ENCODE measurements at regions not wholly inside any gene's neighbourhood (a gene's known extent, or its start where the extent isn't known, plus 50 kb on each side); places are given as distances from the start of the nearest gene placed in this dataset.

DNA sequence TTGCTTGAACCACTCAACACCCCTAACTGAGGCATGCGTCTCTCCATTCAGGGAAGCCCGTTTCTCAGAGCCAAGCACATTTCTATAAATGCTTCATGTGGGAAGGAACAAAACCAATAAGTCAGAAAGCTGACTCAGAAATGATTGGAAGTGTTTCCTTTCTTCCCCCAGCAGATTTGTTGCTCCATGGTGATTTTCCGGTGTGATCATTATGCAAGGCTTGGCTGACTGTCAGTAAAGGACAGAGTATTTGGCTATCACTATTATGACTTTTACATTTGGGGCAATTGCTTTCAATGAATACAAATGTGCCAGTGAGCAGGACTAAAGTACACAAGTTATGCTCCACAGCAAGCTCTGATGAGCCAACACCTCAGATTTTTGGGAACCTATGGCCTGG is 53.3 kb upstream of the ZC3H11B start:
- no peaks in the 10 kb centered on the region for H3K79me2 ChIP-seq (ENCODE audit: insufficient read depth, low read length)
- no peaks in the 10 kb centered on the region for H3K36me3 ChIP-seq (ENCODE audit: insufficient read depth, low read length)
- H2AFZ ChIP-seq (ENCODE audit: low read length), result no peak overlapping the region
- no peak overlapping the region for H3K4me2 ChIP-seq (ENCODE audit: low read length)
- no peak overlapping the region for H3K4me3 ChIP-seq (ENCODE audit: low read depth, low read length, poor library complexity, severe bottlenecking)
- H3K27me3 ChIP-seq (ENCODE audit: insufficient read depth, low read length), result no peaks in the 10 kb centered on the region
- TF ChIP-seq, protein P1, sequence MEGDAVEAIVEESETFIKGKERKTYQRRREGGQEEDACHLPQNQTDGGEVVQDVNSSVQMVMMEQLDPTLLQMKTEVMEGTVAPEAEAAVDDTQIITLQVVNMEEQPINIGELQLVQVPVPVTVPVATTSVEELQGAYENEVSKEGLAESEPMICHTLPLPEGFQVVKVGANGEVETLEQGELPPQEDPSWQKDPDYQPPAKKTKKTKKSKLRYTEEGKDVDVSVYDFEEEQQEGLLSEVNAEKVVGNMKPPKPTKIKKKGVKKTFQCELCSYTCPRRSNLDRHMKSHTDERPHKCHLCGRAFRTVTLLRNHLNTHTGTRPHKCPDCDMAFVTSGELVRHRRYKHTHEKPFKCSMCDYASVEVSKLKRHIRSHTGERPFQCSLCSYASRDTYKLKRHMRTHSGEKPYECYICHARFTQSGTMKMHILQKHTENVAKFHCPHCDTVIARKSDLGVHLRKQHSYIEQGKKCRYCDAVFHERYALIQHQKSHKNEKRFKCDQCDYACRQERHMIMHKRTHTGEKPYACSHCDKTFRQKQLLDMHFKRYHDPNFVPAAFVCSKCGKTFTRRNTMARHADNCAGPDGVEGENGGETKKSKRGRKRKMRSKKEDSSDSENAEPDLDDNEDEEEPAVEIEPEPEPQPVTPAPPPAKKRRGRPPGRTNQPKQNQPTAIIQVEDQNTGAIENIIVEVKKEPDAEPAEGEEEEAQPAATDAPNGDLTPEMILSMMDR (IDR thresholded peaks at IDR 0.05; ENCODE audit: low read length), result no peak
- no peak for TF ChIP-seq EZH2 (IDR thresholded peaks at IDR 0.05; ENCODE audit: borderline replicate concordance, low read length)
- H3K27ac ChIP-seq (ENCODE audit: low read depth, low read length, poor library complexity, severe bottlenecking), result no peak overlapping the region
- H3K9me2 ChIP-seq (ENCODE audit: low read depth, low read length), result no peaks in the 10 kb centered on the region
- no peaks in the 10 kb centered on the region for H3K9me3 ChIP-seq (ENCODE audit: low read length)
- H4K20me1 ChIP-seq (ENCODE audit: insufficient read depth, low read length), result no peaks in the 10 kb centered on the region
- no peak overlapping the region for H3K9ac ChIP-seq (ENCODE audit: low read length)
- no peaks in the 10 kb centered on the region for H3K4me1 ChIP-seq (ENCODE audit: insufficient read depth, low read length, severe bottlenecking)
- H3F3A ChIP-seq (ENCODE audit: insufficient read depth, low read length), result no peaks in the 10 kb centered on the region

DNA sequence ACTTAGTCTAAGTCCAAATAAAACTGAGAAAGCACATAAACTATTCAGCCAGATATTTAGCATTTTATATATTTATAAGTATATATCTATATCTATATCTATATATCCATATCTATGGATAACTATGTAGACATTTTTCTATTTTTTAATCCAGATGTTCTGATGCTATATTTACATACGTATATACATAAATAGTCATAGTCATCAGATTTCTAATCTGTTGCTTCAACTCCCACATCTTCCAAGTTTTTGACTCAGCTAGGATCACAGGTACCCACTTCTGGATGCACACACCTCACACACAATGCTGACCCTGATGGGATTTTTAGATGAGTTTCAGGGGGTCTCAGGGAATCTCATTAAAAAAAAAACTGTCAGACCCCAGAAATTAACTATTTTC is 52.2 kb upstream of the ZC3H11B start:
- no peak for TF ChIP-seq EZH2 (IDR thresholded peaks at IDR 0.05; ENCODE audit: borderline replicate concordance, low read length)
- TF ChIP-seq, protein P1 (IDR thresholded peaks at IDR 0.05; ENCODE audit: low read length), result no peak

DNA sequence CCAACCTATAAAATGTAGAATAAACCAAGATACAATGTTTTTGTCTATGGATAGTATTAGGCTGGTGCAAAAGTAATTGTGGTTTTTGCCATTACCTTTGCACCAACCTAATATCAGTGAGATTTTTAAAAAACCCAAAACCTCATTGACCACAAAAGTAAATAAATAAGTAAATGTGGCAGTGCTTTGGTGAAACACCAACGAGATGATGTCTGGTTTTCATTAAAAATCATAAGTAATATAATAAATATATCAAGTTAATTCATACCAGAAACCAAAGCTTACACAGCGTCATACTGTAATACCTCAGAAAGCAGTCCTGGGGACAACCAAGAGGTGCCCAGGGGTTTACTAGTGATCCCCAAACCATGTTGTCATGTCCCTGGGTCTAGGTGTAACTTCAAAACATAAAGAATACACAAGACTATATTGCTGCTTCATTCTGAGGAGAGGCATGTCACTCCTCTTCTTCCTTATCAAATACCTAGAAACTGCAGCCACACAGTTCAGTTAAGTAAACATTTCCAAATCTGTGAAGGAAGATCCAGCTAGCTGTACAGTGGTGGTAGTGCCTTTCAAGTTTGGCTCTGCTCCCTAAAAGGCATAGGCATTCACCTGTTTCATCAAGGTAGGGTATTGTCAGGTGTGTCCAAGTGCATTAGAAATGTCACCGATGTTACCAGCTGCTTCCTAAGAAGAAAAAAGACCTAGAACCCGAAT is 51.6 kb upstream of the ZC3H11B start:
- Histone ChIP-seq H3K9ac (ENCODE audit: low read length) (no peak overlapping the region), H3K79me2 (ENCODE audit: insufficient read depth, low read length) (no peaks in the 10 kb centered on the region), H2AFZ (ENCODE audit: low read length) (no peak overlapping the region), H3K4me2 (ENCODE audit: low read length) (no peak overlapping the region), H3K9me3 (ENCODE audit: low read length) (no peaks in the 10 kb centered on the region), H3K36me3 (ENCODE audit: insufficient read depth, low read length) (no peaks in the 10 kb centered on the region), H4K20me1 (ENCODE audit: insufficient read depth, low read length) (no peaks in the 10 kb centered on the region), H3K4me3 (ENCODE audit: low read depth, low read length, poor library complexity, severe bottlenecking) (no peak overlapping the region), H3K4me1 (ENCODE audit: insufficient read depth, low read length, severe bottlenecking) (no peaks in the 10 kb centered on the region), H3K9me2 (ENCODE audit: low read depth, low read length) (no peaks in the 10 kb centered on the region), H3K27me3 (ENCODE audit: insufficient read depth, low read length) (no peaks in the 10 kb centered on the region), H3K27ac (ENCODE audit: low read depth, low read length, poor library complexity, severe bottlenecking) (no peak overlapping the region), H3F3A (ENCODE audit: insufficient read depth, low read length) (no peaks in the 10 kb centered on the region)
- no peak for TF ChIP-seq EZH2 (IDR thresholded peaks at IDR 0.05; ENCODE audit: borderline replicate concordance, low read length)
- TF ChIP-seq, protein P1 (IDR thresholded peaks at IDR 0.05; ENCODE audit: low read length), result no peak

More for the DNA sequence above, 52.2 kb upstream of the ZC3H11B start:
- Histone ChIP-seq H3K9me2 (ENCODE audit: low read depth, low read length) (no peaks in the 10 kb centered on the region), H3K27me3 (ENCODE audit: insufficient read depth, low read length) (no peaks in the 10 kb centered on the region), H3F3A (ENCODE audit: insufficient read depth, low read length) (no peaks in the 10 kb centered on the region), H3K4me2 (ENCODE audit: low read length) (no peak overlapping the region), H3K4me3 (ENCODE audit: low read depth, low read length, poor library complexity, severe bottlenecking) (no peak overlapping the region), H3K27ac (ENCODE audit: low read depth, low read length, poor library complexity, severe bottlenecking) (no peak overlapping the region), H2AFZ (ENCODE audit: low read length) (no peak overlapping the region), H3K36me3 (ENCODE audit: insufficient read depth, low read length) (no peaks in the 10 kb centered on the region), H3K9me3 (ENCODE audit: low read length) (no peaks in the 10 kb centered on the region), H4K20me1 (ENCODE audit: insufficient read depth, low read length) (no peaks in the 10 kb centered on the region), H3K79me2 (ENCODE audit: insufficient read depth, low read length) (no peaks in the 10 kb centered on the region), H3K4me1 (ENCODE audit: insufficient read depth, low read length, severe bottlenecking) (no peaks in the 10 kb centered on the region), H3K9ac (ENCODE audit: low read length) (no peak overlapping the region)

Measured in OCI-LY1 (cell line).